Urothelium cell line (cell line): ENCODE measurements at regions not wholly inside any gene's neighbourhood (a gene's known extent, or its start where the extent isn't known, plus 50 kb on each side); places are given as distances from the start of the nearest gene placed in this dataset.

Source experiments
- DNase-seq: peaks from one replicate; pipeline ENCODE4 v3.0.0; 2011; ENCODE audit warnings: low spot score, mixed read lengths
- FAIRE-seq: peaks from 2 replicates; lab custom pipeline; 2011; peaks lifted over from hg19 to GRCh38; lab: Jason Lieb, UNC

DNA sequence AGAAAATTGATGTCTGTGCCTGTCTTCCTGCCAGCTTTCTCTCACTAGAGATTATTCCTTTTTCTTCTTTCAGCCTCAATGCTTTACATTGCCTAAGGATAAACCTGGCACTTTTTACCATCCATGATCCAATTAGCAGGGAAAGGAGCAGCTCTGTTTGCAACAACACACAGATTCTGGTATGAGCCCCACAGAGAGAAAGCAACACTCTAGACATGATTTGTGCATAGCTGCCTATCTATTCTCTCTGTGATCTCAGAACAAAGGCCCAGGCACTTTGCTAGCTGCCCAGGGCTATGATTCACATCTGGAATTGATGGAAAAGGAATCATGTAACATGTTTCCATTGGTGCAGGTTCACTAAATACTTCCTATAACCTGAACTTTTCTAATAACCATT, 685.0 kb downstream of the ETS1 start:
- FAIRE-seq (no peak), DNase-seq (no peak)

DNA sequence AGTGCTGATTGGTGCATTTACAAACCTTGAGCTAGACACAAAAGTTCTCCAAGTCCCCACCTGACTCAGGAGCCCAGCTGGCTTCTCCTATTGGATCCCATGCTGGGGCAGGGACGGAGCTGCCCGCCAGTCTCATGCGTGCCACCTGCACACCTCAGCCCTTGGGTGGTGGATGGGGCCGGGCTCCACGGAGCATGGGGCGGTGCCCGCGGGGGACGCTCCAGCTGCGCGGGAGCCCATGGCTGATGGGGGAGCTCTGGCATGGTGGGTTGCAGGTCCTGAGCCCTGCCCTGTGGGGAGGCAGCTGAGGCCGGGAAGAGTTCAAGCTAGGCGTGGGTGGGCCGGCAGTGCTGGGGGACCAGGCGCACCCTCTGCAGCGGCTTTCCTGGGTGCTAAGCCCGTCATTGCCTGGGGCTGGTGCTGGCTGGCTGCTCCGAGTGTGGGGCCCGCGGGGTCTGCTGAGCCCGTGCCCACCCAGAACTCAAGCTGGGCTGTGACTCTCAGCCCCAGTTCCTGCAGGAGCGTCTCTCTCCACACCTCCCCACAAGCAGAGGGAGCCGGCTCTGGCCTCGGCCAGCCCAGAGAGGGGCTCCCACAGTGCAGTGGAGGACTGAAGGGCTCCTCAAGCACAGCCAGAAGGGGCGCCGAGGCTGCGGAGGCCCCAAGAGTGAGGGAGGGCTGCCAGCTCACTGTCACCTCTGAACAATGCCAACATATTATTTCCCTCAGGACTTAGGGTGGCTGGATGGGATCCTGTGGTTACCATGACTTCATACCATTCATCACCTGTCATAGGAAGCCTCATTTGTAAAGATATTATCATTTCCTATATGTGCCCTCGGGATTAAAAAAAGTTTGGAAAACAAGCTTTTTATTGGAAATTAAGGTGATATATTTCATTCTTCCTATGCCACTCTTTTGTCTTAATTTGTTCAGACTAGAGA, 688.7 kb downstream of the ETS1 start:
- DNase-seq (no peak), FAIRE-seq (no peak)

DNA sequence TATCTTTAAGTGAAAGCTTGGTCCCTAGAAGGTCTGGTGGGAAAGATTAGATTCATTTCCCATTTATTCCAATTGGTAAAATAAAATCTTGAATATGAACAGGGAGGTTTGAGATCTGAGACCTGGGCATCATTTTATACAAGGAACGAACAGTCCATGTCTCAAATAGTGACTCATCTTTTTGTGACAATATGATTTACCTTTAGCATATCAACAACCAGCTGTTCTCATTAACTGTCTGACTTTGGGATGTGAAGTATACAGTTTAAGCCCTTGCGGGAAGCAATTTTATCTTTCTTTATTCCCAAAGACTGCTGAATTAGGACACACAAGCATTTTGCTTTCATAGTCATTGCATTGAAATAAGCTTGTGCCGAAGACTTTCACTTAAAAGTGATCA, 691.6 kb downstream of the ETS1 start:
- FAIRE-seq = no peak
- no peak for DNase-seq

DNA sequence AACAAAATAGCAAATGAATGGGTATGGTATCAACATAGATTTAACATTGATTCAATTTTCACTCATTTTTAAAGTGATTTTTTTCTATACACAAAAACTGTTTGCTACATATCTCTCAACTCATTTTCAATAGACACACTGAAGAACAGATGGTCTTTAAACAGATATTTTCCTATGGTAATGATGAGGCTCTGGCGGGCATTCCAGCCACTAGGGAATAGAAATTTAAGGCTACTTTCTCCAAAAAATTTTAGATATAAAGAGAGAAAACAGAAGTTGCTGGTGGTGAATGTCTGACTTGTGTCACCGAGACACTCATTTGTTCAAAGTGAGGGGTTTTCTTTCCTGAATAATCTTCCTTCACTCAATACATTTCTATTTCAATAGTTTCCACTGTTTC, 693.0 kb downstream of the ETS1 start:
- FAIRE-seq = no peak
- DNase-seq = no peak

DNA sequence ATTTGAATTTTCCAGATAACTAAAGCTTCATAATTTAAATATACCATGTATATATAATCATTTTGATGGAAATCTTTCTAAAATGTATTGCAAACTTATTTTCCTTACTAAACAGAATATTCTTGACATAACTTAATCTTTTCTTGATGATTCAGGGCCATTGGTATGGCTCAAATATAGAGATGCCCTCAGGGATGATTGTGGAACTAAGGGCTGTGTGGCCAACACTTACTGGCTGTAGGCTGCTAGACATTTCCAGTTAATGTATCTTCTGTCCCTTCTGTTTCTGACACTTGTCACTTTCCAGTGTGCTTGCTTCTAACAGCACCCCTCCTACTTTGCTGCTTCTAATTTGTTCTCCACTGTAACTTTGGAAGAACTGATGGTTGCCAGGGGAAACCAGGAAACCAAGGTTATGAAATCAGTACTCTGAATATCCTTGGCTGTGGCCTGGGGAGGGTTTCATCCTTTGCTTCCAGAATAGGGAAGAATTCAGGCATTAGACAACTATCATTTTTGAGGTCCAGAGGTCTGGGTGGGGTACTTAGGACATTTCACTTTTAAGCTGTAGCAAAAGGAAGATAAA, 697.2 kb downstream of the ETS1 start:
- FAIRE-seq (no peak), DNase-seq (no peak)

DNA sequence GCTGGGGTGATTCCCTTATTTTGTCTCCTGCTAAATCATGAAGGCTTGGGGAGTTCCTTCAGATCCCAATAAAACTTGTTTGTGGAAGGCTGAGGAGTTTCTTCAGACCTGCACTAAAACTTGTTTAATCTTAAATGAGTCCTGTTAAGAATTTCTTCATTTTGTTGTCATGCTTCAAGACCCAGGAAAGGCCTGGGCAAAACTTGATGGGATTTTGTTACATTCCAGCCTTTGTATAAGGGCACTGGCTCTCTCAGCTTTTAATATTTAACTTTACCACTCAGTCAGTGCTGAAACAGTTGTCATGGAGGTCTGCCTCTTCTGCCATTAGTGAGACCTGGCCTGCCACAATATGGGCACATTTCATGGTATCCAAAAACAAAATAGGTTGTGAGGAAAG, 699.0 kb downstream of the ETS1 start:
- no peak for DNase-seq
- FAIRE-seq = no peak

DNA sequence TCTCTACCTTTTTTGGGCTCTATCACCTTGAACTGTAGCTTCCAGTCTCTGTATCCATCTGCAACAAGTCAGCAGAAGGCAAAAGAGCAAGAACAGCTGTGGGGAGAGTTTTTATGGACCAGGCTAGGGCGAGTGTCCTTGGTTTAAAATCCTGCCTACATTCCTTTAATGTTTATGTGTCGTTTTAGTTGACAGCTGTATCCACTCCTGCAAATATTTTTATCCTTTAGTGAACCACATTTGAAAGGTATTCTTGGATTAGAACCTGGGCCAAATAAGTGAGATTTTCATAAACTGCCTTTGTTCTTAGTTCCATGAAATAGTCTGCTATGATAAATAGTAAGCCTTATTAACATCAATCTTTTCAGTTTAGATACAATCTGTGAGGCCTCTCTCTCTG, 712.2 kb downstream of the ETS1 start:
- DNase-seq (no peak), FAIRE-seq (no peak)

DNA sequence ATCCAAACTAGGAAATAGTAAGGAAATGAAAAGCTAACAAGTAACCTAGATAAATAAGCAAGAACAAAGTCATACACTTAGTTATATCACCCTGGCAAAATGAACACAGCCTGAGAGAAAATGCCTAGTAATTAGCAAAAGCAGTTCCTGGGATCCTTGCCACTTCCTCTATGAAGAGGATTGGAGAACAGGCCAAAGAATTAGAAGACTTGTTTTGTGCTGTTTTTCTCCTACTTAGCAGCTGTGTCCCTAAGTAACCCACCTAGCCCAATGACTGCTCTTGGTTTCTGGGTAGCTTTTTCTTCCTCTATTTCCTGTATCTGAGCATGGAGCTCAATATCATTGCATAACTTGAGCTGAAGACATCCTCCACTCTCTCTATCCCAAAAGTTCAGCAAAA, 713.9 kb downstream of the ETS1 start:
- no peak for FAIRE-seq

DNA sequence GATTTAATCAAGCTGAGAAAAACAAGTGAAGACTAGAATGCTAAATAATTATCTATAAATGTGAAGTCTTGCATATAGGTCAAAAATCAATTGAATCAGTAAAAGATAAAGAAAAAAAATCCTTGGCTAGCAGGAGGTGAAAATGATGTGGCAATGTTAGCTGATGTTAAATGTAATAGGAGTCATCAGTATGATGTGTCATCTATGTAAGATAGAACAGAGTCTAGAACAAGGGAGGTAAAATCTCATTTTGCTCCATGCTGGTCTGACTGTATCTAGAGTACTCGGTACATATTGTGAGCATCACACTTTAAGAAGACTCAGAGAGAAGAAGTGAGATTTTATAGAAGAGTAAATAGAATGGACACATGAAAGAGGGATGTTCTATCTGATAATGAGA, 721.2 kb downstream of the ETS1 start:
- DNase-seq (no peak), FAIRE-seq (no peak)

More for the DNA sequence above, 713.9 kb downstream of the ETS1 start:
- DNase-seq = no peak

DNA sequence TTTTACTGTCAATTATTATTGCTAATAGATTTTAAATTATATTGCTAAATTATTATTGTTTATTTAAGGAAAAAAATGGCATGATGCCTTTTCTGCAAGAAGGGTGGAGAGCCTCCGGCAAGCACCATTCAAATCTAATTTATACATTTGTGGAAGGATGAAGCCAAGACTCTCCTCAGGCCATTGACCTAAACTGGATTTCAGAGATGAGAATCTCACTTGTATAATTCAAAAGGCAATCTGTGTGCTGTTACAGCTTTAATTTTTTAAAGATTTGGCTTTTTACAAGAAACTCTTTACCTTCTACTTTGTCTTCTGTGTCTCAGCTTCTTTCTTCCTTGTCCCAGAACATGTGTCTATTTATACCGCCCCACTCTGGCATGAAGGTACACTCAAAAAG, 722.5 kb downstream of the ETS1 start:
- no peak for FAIRE-seq
- DNase-seq = no peak

DNA sequence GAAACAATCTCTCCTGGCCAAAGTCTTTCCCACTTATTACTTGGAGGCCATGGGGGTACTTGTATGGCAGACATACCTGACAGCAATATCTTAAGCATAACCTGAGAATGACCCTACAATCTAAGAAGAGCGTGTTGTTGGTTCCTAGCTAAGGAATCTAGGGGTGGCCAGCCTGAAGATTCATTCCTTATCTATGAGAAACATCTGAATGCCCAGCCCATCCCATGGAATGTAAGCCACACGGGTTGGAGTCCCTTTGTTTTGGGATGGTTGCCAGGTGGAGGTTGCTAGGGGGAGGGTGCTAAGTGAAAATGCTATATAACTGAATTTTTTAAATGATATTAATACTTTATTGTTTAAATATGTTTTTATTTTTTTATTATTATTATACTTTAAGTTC, 725.0 kb downstream of the ETS1 start:
- no peak for FAIRE-seq

DNA sequence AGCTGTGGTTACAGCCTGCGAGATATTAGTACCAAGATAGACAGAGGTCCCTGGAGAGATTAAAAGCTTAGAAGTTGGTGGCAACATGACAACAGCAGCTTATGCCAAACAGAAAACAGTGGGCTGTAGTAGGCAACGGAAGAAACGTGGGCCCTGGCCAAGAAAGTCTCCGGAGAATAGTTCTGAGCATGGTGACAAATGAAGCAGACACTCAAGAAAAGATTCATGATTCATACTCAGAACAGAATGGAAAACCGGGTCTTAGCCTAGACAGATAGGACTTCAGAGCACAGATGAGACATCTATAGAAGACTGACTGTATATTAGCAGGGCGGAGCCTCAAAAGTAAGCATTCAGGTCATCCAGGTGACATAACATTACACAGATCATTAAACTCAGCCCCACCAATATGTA, 727.4 kb downstream of the ETS1 start:
- FAIRE-seq = no peak
- DNase-seq = no peak

More for the DNA sequence above, 725.0 kb downstream of the ETS1 start:
- peak; percentile 53 for DNase-seq

DNA sequence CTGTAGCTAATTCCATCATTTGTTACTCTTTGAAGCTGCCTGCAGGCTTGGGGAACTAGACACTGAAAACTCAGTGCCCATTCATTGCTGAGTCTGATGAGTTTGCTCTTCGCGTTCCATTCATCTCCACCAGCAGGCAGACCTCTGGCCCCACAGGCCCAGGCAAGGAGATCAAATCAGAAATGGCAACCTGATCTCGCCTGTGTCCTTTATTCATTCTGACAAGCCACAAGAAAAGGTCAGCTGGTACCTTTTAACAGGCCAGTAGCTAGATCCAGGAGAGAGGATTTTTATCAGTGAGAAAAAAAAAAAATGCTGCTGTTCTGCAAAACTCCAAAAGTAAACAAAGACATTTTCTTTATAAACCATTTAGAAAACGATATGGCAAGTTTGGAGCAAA, 742.5 kb downstream of the ETS1 start:
- DNase-seq (no peak), FAIRE-seq (no peak)

DNA sequence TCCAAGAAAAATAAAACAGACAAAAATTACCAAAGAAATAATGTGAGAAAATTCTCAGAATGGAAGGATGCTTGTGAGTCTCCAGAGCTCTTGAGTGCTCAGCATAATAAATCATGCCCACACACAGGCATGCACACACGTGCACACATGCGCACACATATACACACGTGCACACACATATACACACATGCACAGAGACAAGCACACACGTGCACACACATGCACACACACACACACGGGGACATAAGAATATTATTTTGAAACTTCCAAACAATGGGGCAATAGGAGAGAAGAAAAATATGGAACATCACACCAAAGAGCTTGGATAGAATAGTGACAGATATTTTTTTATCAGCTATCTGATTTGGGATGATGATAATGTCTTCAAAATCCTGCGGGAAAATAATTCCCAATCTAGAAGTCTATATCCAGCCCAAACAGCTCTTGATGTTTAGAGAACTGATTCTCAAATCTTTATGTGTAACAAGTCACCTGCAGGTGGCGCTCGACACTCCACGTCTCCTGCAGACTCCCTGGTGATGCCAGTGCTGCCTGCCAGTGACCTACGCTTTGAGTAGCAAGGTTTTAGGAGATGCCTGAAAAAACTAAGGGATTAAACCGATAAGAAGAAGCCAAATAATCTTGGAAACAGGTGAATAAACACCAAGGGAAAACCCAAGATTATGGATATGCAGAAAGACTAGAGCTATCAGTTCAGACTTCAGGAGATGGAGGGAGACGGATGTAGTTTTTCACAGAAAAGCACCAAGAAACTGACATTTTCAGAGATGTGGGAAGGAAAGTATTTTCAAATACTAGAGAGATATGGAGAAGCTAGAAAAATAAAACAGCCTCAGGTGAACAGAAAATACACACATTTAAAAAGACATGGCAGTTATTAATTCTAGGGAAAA, 743.6 kb downstream of the ETS1 start:
- peak; percentile 60 for DNase-seq
- no peak for FAIRE-seq

DNA sequence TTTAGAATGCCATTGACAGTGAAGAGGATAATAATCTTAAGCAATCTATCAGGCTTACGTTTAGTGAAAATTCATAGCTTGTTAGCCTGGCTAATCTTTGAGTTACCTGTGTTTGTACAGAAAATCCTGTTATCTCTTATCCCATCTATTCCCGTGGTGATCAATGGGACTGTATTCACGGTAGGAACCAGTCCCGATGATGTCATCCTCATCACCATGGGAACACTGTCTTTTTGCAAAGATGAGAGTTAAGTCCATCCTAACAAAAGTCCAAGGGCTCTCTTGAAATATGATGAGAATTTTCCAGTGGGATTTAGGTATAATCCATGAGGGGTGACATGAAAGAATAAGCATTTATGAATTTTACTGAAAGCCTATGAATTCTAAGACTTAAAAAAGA, 762.2 kb downstream of the ETS1 start:
- FAIRE-seq (no peak), DNase-seq (no peak)

DNA sequence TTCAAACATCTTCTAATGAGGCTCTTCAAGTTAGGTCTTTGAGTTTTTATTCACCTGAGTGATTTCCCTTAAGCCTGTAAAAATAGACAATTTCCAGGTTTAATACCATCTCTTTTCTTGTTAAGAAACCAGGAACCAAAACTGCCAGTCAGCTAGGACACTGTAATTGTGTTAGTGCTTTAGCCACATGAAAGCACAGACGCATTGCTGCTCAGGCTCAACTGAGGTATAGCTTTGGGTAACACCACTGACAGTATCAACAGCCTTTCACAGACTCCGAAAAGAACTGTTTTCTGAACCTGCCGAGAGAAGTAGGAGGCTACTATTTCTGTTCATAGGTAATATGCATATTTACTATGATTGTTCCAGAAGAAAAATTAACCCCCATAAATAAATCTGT, 768.7 kb downstream of the ETS1 start:
- FAIRE-seq (no peak), DNase-seq (no peak)

DNA sequence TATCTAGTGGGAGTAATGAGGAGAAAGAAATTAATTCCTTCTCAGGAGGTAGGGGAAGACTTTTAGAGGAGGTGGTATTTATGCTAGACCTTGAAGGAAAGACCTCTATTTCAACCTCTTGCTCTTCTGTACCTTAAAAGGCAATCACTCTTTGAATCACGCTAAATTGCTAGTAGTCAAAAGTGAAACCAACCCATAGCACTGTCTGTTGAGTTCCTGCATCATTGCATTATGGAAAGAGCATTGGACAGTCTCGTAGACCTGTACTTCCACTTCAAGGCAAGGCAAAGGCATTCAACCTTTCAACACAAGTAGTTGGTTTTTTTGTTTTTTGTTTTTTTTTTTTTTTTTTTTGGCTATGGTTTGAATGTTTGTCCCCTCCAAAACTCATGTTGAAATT, 770.4 kb downstream of the ETS1 start:
- FAIRE-seq (no peak), DNase-seq (no peak)

DNA sequence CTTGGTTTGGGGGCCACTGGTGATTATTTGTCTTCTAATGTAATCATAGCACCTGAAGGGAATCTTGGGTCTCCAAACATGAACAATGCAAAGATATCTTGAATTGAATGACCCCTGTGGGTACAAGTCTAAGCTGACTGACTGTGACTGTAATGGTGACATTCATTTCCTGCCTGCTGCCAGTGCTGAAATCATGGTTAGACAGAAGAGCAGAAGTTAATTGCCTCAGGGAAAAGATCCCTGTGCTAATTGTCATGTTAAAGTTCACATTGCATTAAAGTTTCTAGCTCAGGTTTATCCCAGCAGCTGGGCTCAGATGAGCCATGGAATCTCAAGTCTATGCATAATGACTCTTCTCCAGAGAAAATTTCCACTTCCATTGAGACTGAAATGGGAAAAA, 772.0 kb downstream of the ETS1 start:
- no peak for DNase-seq
- no peak for FAIRE-seq

DNA sequence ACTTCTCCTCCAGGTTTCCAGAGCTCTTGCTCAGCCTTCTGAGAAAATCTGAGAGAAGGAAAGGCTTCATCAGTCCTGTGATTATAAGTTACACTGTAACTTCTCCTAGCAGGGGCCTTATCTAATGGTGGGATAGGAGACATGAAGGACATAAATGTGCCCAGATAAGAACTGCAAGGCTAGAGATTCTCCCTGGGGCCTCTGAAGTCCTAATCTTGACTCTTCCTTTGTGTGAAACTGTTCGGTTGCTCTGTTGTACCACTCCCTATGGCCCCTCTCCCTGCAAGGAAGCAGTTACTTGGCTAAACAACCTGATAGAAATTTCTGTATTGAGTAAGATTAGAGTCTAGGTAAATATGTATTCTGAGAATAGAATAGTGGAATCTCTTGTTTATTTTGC, 780.9 kb downstream of the ETS1 start:
- FAIRE-seq = no peak
- DNase-seq = no peak

DNA sequence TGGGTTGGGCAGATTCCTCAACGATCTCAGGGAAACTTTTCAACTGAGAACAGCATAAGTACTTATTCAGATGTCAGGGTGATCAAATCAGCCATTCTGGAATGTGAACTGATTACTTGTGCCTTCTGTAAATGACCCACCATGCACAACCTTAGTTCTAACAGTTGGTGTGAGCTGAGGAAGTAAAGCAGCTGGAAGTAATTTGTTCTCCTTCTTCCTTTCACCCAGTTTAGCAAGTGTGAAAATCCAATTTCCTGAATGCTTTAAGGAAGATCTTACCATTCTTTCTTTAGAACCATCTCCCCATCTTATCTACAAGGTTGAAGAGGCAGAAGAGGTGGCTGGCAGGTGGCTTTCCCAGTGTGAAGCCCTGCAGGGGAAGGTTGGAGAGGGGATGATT, 781.6 kb downstream of the ETS1 start:
- FAIRE-seq (no peak), DNase-seq (no peak)

DNA sequence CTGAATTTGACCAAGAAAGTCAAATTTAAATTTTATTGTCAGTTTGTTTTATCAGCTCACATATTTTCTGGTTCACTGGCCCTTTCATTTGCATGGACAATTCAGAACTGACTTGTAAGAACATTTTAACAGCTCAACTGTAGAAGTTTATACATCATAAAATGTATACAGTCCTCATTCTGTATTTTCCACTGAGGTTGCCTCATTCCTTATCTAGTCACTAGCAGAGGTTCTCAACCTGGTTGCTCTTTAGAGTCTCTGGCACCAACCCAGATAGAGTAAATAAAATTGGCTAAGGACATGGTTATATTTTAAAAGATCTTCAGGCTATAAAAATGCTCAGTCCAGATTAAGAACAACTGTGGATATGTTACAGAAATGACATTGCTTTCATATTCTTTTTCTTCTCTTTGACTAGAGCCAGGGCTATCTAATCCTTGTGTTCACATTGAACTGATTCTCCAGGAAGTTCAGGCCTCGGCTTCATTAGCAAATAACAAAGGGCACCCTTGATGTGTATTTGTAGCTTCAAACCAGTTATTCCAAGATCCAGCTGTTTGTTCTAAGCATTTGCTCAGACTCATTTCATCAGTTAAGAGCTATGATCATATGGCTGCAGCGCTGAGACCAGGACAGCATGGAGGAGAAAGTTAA, 782.5 kb downstream of the ETS1 start:
- DNase-seq (no peak), FAIRE-seq (no peak)
